BE2C (cell line): ENCODE measurements at regions not wholly inside any gene's neighbourhood (a gene's known extent, or its start where the extent isn't known, plus 50 kb on each side); places are given as distances from the start of the nearest gene placed in this dataset.

Experiments used
- DNase-seq: peaks from one replicate; pipeline ENCODE4 v3.0.0-alpha.2; 2020
- H3K27me3 ChIP-seq: fragments of 250-450 bp; sonication (Bioruptor Pico); 2 replicates; pipeline ENCODE4 v1.5.1; 2020; ENCODE audit warnings: mild to moderate bottlenecking
- H3K36me3 ChIP-seq: fragments of 250-450 bp; sonication (Bioruptor Pico); 2 replicates; pipeline ENCODE4 v1.5.1; 2020; ENCODE audit warnings: mild to moderate bottlenecking
- H3K4me1 ChIP-seq: fragments of 250-450 bp; sonication (Bioruptor Pico); 2 replicates; pipeline ENCODE4 v1.5.1; 2020
- H3K4me3 ChIP-seq: 2 replicates; pipeline ENCODE4 v1.5.1; 2011; ENCODE audit warnings: low read depth, low read length
- H3K9me3 ChIP-seq: fragments of 250-450 bp; sonication (Bioruptor Pico); 2 replicates; pipeline ENCODE4 v1.5.1; 2020
- TF ChIP-seq, protein P1 (sequence below): IDR thresholded peaks from 2 replicates; pipeline ENCODE4 v1.5.1; 2012; ENCODE audit warnings: mild to moderate bottlenecking, low read depth, low read length

DNA sequence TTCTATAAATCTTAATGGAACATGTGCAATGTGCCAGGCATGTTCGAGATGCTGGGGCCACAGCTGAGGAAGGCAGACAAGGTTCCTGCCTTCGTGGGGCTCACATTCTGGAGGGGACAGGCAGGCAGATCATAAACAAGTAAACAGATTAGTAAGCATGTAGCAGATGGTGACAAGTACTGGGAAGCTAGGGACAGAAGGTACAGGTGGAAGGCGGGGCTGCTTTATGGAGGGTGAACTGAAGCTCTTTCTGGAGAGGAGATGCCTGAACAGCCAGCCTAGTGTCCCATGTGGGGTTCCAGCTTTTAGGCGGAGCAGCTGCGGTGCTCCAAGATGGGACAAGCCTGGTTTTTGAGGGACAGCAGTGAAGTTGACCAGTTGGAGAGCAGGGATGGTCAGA is 74.7 kb upstream of the SNRK start:
- TF ChIP-seq, protein P1, sequence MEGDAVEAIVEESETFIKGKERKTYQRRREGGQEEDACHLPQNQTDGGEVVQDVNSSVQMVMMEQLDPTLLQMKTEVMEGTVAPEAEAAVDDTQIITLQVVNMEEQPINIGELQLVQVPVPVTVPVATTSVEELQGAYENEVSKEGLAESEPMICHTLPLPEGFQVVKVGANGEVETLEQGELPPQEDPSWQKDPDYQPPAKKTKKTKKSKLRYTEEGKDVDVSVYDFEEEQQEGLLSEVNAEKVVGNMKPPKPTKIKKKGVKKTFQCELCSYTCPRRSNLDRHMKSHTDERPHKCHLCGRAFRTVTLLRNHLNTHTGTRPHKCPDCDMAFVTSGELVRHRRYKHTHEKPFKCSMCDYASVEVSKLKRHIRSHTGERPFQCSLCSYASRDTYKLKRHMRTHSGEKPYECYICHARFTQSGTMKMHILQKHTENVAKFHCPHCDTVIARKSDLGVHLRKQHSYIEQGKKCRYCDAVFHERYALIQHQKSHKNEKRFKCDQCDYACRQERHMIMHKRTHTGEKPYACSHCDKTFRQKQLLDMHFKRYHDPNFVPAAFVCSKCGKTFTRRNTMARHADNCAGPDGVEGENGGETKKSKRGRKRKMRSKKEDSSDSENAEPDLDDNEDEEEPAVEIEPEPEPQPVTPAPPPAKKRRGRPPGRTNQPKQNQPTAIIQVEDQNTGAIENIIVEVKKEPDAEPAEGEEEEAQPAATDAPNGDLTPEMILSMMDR = no peak
- H3K4me3 ChIP-seq = no peak overlapping the region
- no peaks in the 10 kb centered on the region for H3K27me3 ChIP-seq
- no peak for DNase-seq
- no peaks in the 10 kb centered on the region for H3K4me1 ChIP-seq
- no peaks in the 10 kb centered on the region for H3K36me3 ChIP-seq
- no peaks in the 10 kb centered on the region for H3K9me3 ChIP-seq

DNA sequence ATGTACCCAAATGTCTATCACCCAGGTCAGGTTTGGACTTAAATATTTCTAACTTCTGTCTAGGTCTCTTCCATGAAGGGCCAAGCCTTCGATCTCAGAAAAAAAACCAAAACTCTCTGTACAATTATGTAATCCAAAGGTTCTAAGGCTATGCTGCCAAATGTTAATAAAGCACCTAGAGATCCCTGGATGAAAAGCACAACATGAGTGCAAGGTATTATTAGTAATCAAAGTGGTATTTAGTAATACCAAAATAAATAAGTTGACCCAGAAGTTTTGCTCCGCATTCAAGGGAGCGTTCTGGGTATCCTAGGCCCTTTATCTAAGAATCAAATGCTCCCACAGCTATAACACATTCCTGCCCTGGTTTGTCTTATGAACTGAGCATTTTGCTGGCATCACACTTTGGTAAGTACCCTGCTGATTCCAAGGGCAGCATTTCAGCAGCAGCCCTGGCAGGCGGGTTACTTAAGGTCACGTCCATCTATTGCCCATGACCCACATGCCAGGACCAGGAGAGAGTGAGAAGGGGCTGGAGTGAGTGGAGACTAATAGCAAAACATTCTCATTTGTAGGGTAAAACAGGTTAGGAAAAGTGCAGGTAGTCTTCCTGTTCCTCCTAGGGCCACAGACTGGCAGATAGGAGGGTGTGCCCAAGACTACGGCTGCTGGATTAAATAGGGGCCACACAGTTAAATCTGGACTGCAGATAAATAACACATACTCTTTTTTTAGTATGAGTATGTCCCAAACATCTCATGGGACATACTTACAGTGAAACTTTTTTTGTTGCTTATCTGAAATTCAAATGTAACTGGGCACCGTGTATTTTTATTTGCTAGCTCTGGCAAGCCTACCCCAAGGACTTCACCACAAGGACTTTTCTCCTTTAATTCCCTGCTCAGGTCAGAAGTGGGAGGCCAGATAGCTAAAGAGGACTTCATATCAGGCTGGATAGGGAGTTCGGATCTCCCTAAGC is 76.0 kb upstream of the SNRK start:
- H3K9me3 ChIP-seq = no peaks in the 10 kb centered on the region
- H3K36me3 ChIP-seq = no peaks in the 10 kb centered on the region
- DNase-seq = no peak
- TF ChIP-seq, protein P1 = no peak
- no peaks in the 10 kb centered on the region for H3K27me3 ChIP-seq
- no peaks in the 10 kb centered on the region for H3K4me1 ChIP-seq
- no peak overlapping the region for H3K4me3 ChIP-seq

DNA sequence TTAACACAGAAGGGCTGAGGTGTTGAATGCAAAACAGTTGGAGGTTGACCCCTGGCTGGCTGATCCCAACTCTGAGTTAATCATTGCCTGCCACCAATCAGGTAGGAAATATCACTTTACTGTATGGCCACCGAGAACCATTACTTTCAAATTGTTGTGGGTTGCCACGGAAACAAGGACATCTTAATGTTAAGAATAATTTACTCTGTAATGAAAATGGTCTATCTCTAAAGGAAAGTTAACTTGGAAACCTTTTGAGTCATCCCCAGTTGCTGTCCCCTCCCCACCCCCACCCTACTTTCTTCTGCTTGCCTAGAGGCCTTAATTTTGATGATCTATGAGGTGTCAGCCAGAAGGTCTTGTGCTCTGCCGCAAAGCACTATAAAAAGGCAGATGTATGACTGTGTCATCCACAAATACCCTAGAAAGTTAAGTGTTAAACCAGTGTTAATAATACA is 78.7 kb upstream of the SNRK start:
- Histone ChIP-seq H3K9me3 (no peaks in the 10 kb centered on the region), H3K36me3 (no peaks in the 10 kb centered on the region), H3K27me3 (no peaks in the 10 kb centered on the region), H3K4me1 (peaks cover 4% of the 10 kb centered on the region), H3K4me3 (no peak overlapping the region)
- no peak for DNase-seq
- TF ChIP-seq, protein P1 = no peak

DNA sequence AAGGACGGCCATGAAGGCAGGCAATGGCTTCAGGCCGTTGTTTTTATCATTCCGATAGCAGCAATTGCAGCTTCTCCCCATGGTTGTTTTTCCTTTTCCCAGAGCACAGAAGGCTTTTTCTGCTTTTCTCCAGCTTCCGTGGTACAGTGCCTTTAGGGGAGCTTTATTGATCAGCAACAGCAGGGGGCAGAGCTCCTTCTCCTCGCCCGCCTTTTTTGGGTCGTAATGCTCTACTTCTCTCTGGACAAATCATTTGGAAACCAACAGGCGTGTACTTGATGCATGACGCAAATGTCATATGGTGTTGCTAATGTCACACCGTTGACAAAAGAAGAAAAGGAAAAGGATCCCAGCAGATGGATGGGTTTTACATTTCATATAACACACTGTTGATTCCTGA is 79.7 kb upstream of the SNRK start:
- DNase-seq = no peak
- Histone ChIP-seq H3K9me3 (no peaks in the 10 kb centered on the region), H3K4me1 (peaks cover 9% of the 10 kb centered on the region), H3K27me3 (no peaks in the 10 kb centered on the region), H3K4me3 (no peak overlapping the region), H3K36me3 (no peaks in the 10 kb centered on the region)
- TF ChIP-seq, protein P1 = 0 out of 2 replicates have a peak, but pooled peaks have one; percentile 17

DNA sequence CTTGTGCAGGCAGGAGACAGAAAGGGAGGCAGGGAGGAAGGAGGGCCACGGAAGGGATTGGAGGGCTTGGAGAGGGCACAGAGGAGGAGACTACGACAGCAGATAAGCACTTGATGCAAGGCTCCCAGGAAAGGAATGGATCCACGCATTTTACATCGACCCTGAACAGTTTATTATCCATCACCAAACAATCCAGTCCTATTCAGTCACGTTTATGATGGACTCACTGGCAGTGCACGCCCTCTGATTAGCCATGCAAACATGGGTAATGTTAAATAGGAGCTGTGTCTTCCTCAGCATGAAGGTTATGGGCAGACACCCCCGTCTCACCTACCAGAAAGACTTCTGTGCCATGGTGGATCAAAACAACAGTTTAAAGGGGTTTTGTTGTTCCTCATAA is 80.2 kb upstream of the SNRK start:
- Histone ChIP-seq H3K27me3 (no peaks in the 10 kb centered on the region), H3K4me3 (no peak overlapping the region)
- DNase-seq = no peak

More for the DNA sequence above, 80.2 kb upstream of the SNRK start:
- H3K36me3 ChIP-seq = no peaks in the 10 kb centered on the region
- TF ChIP-seq, protein P1 = no peak
- peaks cover 9% of the 10 kb centered on the region for H3K4me1 ChIP-seq
- H3K9me3 ChIP-seq = no peaks in the 10 kb centered on the region
